HEK293 (cell line): ENCODE measurements at regions not wholly inside any gene's neighbourhood (a gene's known extent, or its start where the extent isn't known, plus 50 kb on each side); places are given as distances from the start of the nearest gene placed in this dataset.

Source experiments
- GLI2 ChIP-seq: fragments of 450-650 bp; formaldehyde crosslinking; IDR thresholded peaks from 2 replicates; pipeline ENCODE4; 2017; ENCODE audit warnings: missing biosample characterization, missing genetic modification characterization, low read depth, borderline replicate concordance
- YY2 ChIP-seq: fragments of 450-650 bp; formaldehyde crosslinking; IDR thresholded peaks from 2 replicates; pipeline ENCODE4 v1.5.1; 2016; ENCODE audit warnings: missing biosample characterization, missing genetic modification characterization
- ZNF221 ChIP-seq: fragments of 450-650 bp; formaldehyde crosslinking; IDR thresholded peaks from 2 replicates; pipeline ENCODE4 v1.5.1; 2017; ENCODE audit warnings: missing biosample characterization, missing genetic modification characterization, borderline replicate concordance
- TF ChIP-seq, protein P1 (sequence below): fragments of 450-650 bp; formaldehyde crosslinking; IDR thresholded peaks from 2 replicates; pipeline ENCODE4 v1.5.1; 2016; ENCODE audit warnings: missing biosample characterization, missing genetic modification characterization
- TF ChIP-seq, protein P2 (sequence below): fragments of 450-650 bp; formaldehyde crosslinking; IDR thresholded peaks from 2 replicates; pipeline ENCODE4 v1.5.1; 2016; ENCODE audit warnings: missing biosample characterization, missing genetic modification characterization

GRCh38 chr20:56720620-56721213, 91.6 kb downstream of the TFAP2C start:
- no peak for TF ChIP-seq GLI2 (tag by site-specific recombination)
- TF ChIP-seq, protein P1, sequence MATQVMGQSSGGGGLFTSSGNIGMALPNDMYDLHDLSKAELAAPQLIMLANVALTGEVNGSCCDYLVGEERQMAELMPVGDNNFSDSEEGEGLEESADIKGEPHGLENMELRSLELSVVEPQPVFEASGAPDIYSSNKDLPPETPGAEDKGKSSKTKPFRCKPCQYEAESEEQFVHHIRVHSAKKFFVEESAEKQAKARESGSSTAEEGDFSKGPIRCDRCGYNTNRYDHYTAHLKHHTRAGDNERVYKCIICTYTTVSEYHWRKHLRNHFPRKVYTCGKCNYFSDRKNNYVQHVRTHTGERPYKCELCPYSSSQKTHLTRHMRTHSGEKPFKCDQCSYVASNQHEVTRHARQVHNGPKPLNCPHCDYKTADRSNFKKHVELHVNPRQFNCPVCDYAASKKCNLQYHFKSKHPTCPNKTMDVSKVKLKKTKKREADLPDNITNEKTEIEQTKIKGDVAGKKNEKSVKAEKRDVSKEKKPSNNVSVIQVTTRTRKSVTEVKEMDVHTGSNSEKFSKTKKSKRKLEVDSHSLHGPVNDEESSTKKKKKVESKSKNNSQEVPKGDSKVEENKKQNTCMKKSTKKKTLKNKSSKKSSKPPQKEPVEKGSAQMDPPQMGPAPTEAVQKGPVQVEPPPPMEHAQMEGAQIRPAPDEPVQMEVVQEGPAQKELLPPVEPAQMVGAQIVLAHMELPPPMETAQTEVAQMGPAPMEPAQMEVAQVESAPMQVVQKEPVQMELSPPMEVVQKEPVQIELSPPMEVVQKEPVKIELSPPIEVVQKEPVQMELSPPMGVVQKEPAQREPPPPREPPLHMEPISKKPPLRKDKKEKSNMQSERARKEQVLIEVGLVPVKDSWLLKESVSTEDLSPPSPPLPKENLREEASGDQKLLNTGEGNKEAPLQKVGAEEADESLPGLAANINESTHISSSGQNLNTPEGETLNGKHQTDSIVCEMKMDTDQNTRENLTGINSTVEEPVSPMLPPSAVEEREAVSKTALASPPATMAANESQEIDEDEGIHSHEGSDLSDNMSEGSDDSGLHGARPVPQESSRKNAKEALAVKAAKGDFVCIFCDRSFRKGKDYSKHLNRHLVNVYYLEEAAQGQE (tag by site-specific recombination) = no peak
- TF ChIP-seq, protein P2, sequence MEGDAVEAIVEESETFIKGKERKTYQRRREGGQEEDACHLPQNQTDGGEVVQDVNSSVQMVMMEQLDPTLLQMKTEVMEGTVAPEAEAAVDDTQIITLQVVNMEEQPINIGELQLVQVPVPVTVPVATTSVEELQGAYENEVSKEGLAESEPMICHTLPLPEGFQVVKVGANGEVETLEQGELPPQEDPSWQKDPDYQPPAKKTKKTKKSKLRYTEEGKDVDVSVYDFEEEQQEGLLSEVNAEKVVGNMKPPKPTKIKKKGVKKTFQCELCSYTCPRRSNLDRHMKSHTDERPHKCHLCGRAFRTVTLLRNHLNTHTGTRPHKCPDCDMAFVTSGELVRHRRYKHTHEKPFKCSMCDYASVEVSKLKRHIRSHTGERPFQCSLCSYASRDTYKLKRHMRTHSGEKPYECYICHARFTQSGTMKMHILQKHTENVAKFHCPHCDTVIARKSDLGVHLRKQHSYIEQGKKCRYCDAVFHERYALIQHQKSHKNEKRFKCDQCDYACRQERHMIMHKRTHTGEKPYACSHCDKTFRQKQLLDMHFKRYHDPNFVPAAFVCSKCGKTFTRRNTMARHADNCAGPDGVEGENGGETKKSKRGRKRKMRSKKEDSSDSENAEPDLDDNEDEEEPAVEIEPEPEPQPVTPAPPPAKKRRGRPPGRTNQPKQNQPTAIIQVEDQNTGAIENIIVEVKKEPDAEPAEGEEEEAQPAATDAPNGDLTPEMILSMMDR (tag by site-specific recombination) = no peak
- TF ChIP-seq YY2 (tag by site-specific recombination) = no peak
- no peak for TF ChIP-seq ZNF221 (tag by site-specific recombination)
